Breast epithelium (tissue), 3 donors: ENCODE measurements at regions not wholly inside any gene's neighbourhood (a gene's known extent, or its start where the extent isn't known, plus 50 kb on each side); places are given as distances from the start of the nearest gene placed in this dataset.

Source experiments
- POLR2A ChIP-seq: fragments of 450-650 bp; IDR thresholded peaks from one replicate; pipeline ENCODE4 v1.6.1; 2016; ENCODE audit warnings: antibody characterized with exemption, mild to moderate bottlenecking, moderate library complexity
- TF ChIP-seq, protein P1 (sequence below), 3 donors: fragments of 450-650 bp; IDR thresholded peaks; one replicate each; pipeline ENCODE4 v1.5.1; 2016 to 2017; ENCODE audit warnings: antibody characterized with exemption in 3 of 3, mild to moderate bottlenecking in 3 of 3, moderate library complexity in 3 of 3

DNA sequence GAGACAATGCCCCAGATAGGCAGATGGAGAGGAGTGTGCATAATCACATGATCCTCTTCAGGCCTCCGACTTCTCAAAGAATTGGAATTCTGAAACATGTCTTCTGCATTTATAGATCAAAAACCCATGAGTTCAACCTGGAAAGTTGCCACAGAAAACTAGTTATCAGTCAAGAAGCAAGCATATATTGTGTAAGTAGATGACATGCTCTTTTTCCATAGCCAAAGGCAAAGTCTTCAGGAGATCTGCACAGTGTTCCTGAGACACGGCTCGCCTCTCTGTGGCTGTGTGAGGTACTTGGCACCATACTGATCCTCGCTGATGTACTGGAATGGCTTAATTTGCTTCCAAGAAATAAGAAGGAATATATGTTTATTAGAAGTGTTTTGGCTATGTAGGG is 213.5 kb upstream of the MKI67 start:
- TF ChIP-seq, protein P1, sequence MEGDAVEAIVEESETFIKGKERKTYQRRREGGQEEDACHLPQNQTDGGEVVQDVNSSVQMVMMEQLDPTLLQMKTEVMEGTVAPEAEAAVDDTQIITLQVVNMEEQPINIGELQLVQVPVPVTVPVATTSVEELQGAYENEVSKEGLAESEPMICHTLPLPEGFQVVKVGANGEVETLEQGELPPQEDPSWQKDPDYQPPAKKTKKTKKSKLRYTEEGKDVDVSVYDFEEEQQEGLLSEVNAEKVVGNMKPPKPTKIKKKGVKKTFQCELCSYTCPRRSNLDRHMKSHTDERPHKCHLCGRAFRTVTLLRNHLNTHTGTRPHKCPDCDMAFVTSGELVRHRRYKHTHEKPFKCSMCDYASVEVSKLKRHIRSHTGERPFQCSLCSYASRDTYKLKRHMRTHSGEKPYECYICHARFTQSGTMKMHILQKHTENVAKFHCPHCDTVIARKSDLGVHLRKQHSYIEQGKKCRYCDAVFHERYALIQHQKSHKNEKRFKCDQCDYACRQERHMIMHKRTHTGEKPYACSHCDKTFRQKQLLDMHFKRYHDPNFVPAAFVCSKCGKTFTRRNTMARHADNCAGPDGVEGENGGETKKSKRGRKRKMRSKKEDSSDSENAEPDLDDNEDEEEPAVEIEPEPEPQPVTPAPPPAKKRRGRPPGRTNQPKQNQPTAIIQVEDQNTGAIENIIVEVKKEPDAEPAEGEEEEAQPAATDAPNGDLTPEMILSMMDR (IDR thresholded peaks at IDR 0.05) = no peak
- no peak for TF ChIP-seq POLR2A
